ENCODE measurements at regions not wholly inside any gene's neighbourhood (a gene's known extent, or its start where the extent isn't known, plus 50 kb on each side); places are given as distances from the start of the nearest gene placed in this dataset.
A peak's percentile ranks its signal among the peaks of the same experiment; 100 is the strongest.

GRCh38 chr16:85250609-85251223 lies 138.4 kb upstream of the CIBAR2 start:
- no peaks in the 10 kb centered on the region for H3K36me3 ChIP-seq (ENCODE audit: control insufficient read depth, insufficient read depth, low read length, severe bottlenecking)
- no peak for DNase-seq (ENCODE audit: low read depth)
- no peak overlapping the region for H3K9ac ChIP-seq (ENCODE audit: low read length)
- no peaks in the 10 kb centered on the region for H3K9me3 ChIP-seq (ENCODE audit: control insufficient read depth, low read length)
- H3K27me3 ChIP-seq (replicated peaks; ENCODE audit: control insufficient read depth, insufficient read depth, low read length): no peaks in the 10 kb centered on the region
- no peak overlapping the region for H3K4me3 ChIP-seq (ENCODE audit: low read length)
- H3K4me1 ChIP-seq (ENCODE audit: control insufficient read depth, insufficient read depth, low read length): peaks cover 12% of the 10 kb centered on the region

GRCh38 chr16:85251225-85251760 lies 139.0 kb upstream of the CIBAR2 start:
- Histone ChIP-seq H3K4me3 (ENCODE audit: low read length) (no peak overlapping the region), H3K36me3 (ENCODE audit: control insufficient read depth, insufficient read depth, low read length, severe bottlenecking) (no peaks in the 10 kb centered on the region), H3K4me1 (ENCODE audit: control insufficient read depth, insufficient read depth, low read length) (peaks cover 12% of the 10 kb centered on the region), H3K9me3 (ENCODE audit: control insufficient read depth, low read length) (no peaks in the 10 kb centered on the region), H3K9ac (ENCODE audit: low read length) (no peak overlapping the region), H3K27me3 (replicated peaks; ENCODE audit: control insufficient read depth, insufficient read depth, low read length) (no peaks in the 10 kb centered on the region)
- no peak for DNase-seq (ENCODE audit: low read depth)

DNA sequence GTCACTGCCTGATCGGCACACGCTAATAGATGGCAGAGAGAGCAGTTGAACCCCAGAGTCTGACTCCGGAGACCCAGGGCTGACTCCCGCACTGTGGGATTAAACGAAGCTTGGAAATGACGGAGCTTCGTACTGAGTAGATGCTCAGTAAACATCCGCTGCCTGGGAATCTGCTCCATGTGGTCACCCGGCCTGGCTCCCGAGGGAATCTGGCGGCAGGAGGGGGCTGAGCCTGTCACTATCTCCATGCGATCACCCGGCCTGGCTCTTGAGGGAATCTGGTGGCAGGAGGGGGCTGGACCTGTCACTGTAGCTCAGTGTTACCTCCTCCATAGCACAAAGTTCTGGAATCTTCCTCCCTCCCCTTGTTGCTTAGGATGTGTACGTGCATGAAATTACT lies 139.7 kb upstream of the CIBAR2 start:
- Histone ChIP-seq H3K27me3 (replicated peaks; ENCODE audit: control insufficient read depth, insufficient read depth, low read length) (no peaks in the 10 kb centered on the region), H3K36me3 (ENCODE audit: control insufficient read depth, insufficient read depth, low read length, severe bottlenecking) (no peaks in the 10 kb centered on the region), H3K9ac (ENCODE audit: low read length) (no peak overlapping the region), H3K9me3 (ENCODE audit: control insufficient read depth, low read length) (no peaks in the 10 kb centered on the region), H3K4me3 (ENCODE audit: low read length) (no peak overlapping the region), H3K4me1 (ENCODE audit: control insufficient read depth, insufficient read depth, low read length) (peaks cover 12% of the 10 kb centered on the region)
- DNase-seq (ENCODE audit: low read depth): no peak

- no peaks in the 10 kb centered on the region for H3K9me3 ChIP-seq (ENCODE audit: control insufficient read depth, low read length)
- no peak overlapping the region for H3K9ac ChIP-seq (ENCODE audit: low read length)
- DNase-seq (ENCODE audit: low read depth): no peak
- no peaks in the 10 kb centered on the region for H3K27me3 ChIP-seq (replicated peaks; ENCODE audit: control insufficient read depth, insufficient read depth, low read length)
- H3K4me1 ChIP-seq (ENCODE audit: control insufficient read depth, insufficient read depth, low read length): peaks cover 12% of the 10 kb centered on the region
- no peaks in the 10 kb centered on the region for H3K36me3 ChIP-seq (ENCODE audit: control insufficient read depth, insufficient read depth, low read length, severe bottlenecking)
- H3K4me3 ChIP-seq (ENCODE audit: low read length): no peak overlapping the region
These were observed 140.2 kb upstream of the CIBAR2 start for GRCh38 chr16:85252461-85252860.

DNA sequence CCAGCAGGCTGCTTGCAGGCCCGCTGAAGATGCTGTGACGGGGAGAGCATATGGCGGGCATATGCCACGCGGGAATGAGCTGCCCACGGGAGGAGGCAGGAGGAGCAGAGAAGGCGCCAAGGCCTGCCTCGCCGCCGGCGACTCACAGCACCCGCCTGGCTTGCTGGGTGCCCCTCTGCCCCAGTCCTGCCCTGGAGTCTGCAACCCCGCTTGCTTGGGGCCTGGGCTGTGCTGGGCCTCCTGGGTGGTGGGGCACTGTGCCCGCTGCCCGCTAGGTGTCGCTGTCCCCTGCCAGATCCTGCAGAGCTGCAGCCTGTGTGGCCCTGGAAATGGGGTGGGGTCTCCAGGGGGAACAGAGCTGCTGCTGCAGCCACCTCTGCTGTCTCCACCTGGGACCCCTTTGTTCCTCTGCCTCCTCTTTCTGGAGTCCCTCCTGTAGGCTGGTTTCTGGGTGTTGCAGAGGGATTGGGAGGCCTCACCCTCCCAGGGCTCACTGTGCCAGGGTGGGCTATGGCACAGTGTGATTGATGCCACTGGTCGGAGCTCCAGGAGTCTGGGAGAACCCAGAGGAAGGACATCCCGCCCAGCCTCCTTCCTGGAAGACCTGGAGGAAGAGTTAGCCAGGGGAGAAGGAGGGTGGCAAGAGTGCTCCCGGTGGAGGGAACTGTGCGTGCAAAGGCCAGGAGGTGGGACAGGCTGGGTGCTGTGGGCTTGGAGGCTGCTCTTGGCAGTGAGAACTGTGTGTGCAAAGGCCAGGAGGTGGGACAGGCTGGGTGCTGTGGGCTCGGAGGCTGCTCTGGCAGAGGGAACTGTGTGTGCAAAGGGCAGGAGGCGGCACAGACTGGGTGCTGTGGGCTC lies 141.0 kb upstream of the CIBAR2 start:
- H3K4me3 ChIP-seq (ENCODE audit: low read length): no peak overlapping the region
- peaks cover 12% of the 10 kb centered on the region for H3K4me1 ChIP-seq (ENCODE audit: control insufficient read depth, insufficient read depth, low read length)
- DNase-seq (ENCODE audit: low read depth): peak; percentile 72
- H3K9ac ChIP-seq (ENCODE audit: low read length): peak overlapping the region; percentile 67
- H3K9me3 ChIP-seq (ENCODE audit: control insufficient read depth, low read length): no peaks in the 10 kb centered on the region
- no peaks in the 10 kb centered on the region for H3K36me3 ChIP-seq (ENCODE audit: control insufficient read depth, insufficient read depth, low read length, severe bottlenecking)
- H3K27me3 ChIP-seq (replicated peaks; ENCODE audit: control insufficient read depth, insufficient read depth, low read length): no peaks in the 10 kb centered on the region

DNA sequence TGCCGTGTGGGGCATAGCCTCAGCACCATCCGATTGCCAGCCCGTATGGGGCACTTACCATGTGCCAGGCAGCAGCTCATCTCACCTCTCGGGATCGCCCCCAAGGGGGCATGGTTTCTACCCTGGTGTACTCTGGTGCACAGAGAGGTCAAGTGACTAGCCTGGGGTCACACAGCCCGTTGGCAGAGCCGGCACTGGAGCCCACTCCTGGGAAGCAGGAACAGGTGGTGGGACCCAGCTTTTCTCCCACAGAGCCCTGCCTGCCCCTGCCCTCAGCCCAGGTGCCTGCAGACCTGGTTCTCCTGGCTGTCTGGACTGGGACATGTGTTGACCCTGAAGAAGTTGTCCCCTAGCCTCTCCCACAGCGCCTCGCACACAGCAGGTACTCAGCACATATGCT lies 141.8 kb upstream of the CIBAR2 start:
- H3K4me3 ChIP-seq (ENCODE audit: low read length): no peak overlapping the region
- no peak for DNase-seq (ENCODE audit: low read depth)

DNA sequence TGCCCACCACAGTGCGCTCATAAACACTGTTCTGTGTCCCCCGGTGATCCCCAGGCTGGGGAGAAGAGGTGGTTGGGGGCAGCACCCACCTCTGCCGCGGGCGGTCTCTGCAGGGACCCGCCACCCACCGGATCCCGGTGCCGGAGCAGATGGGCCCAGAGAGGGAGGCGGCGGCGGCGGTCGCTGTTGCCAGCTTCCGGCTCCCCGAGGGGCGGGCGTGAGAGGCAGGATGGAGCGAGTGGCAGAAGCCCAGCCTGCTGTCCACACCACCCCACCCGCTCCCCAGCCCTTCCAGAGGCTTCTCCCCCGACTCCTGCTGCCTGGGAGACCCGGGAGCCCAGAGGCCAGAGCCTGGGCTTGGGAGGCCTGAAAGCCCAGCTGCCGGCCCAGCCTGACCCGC lies 142.6 kb upstream of the CIBAR2 start:
- H3K4me1 ChIP-seq (ENCODE audit: control insufficient read depth, insufficient read depth, low read length): peaks cover 12% of the 10 kb centered on the region
- H3K27me3 ChIP-seq (replicated peaks; ENCODE audit: control insufficient read depth, insufficient read depth, low read length): no peaks in the 10 kb centered on the region
- H3K4me3 ChIP-seq (ENCODE audit: low read length): no peak overlapping the region
- H3K9me3 ChIP-seq (ENCODE audit: control insufficient read depth, low read length): no peaks in the 10 kb centered on the region
- H3K9ac ChIP-seq (ENCODE audit: low read length): no peak overlapping the region
- DNase-seq (ENCODE audit: low read depth): no peak
- no peaks in the 10 kb centered on the region for H3K36me3 ChIP-seq (ENCODE audit: control insufficient read depth, insufficient read depth, low read length, severe bottlenecking)

More for the DNA sequence above, 141.8 kb upstream of the CIBAR2 start:
- Histone ChIP-seq H3K36me3 (ENCODE audit: control insufficient read depth, insufficient read depth, low read length, severe bottlenecking) (no peaks in the 10 kb centered on the region), H3K9me3 (ENCODE audit: control insufficient read depth, low read length) (no peaks in the 10 kb centered on the region), H3K9ac (ENCODE audit: low read length) (peak overlapping the region; percentile 29), H3K27me3 (replicated peaks; ENCODE audit: control insufficient read depth, insufficient read depth, low read length) (no peaks in the 10 kb centered on the region), H3K4me1 (ENCODE audit: control insufficient read depth, insufficient read depth, low read length) (peaks cover 12% of the 10 kb centered on the region)

GRCh38 chr16:85255777-85256176 lies 143.5 kb upstream of the CIBAR2 start:
- H3K36me3 ChIP-seq (ENCODE audit: control insufficient read depth, insufficient read depth, low read length, severe bottlenecking): no peaks in the 10 kb centered on the region
- H3K4me3 ChIP-seq (ENCODE audit: low read length): no peak overlapping the region
- no peaks in the 10 kb centered on the region for H3K27me3 ChIP-seq (replicated peaks; ENCODE audit: control insufficient read depth, insufficient read depth, low read length)
- H3K9me3 ChIP-seq (ENCODE audit: control insufficient read depth, low read length): no peaks in the 10 kb centered on the region
- peaks cover 12% of the 10 kb centered on the region for H3K4me1 ChIP-seq (ENCODE audit: control insufficient read depth, insufficient read depth, low read length)
- DNase-seq (ENCODE audit: low read depth): no peak
- H3K9ac ChIP-seq (ENCODE audit: low read length): no peak overlapping the region

DNA sequence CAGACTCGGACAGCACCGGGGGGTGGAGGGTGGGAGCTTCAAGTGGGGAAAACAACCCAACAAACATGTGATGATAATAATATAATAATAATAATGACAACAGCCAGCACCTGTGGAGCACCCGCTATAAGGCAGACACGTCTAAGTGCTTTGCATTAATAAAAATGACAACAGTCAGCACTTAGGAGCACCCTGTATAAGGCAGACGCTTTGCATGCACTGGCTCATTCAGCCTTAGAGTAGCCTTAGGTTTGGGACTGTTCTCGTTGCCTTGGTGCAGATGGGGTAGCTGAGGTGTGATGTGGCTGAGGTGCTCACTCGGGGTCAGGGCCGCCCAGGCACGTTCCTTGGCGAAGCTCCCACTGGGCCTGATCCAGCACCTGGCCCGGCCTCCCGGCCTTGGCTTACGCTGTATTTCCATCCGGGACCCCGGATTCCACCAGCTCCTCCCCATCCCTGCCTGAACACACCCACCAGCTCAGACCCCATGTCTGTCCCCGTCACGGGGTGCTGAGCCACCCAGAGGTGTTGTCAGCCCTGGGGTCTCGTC lies 144.0 kb upstream of the CIBAR2 start:
- H3K4me3 ChIP-seq (ENCODE audit: low read length): no peak overlapping the region
- H3K36me3 ChIP-seq (ENCODE audit: control insufficient read depth, insufficient read depth, low read length, severe bottlenecking): no peaks in the 10 kb centered on the region
- H3K9ac ChIP-seq (ENCODE audit: low read length): no peak overlapping the region
- H3K27me3 ChIP-seq (replicated peaks; ENCODE audit: control insufficient read depth, insufficient read depth, low read length): no peaks in the 10 kb centered on the region
- no peaks in the 10 kb centered on the region for H3K9me3 ChIP-seq (ENCODE audit: control insufficient read depth, low read length)
- no peak for DNase-seq (ENCODE audit: low read depth)
- peaks cover 12% of the 10 kb centered on the region for H3K4me1 ChIP-seq (ENCODE audit: control insufficient read depth, insufficient read depth, low read length)

- Histone ChIP-seq H3K9ac (ENCODE audit: low read length) (no peak overlapping the region), H3K36me3 (ENCODE audit: control insufficient read depth, insufficient read depth, low read length, severe bottlenecking) (no peaks in the 10 kb centered on the region), H3K4me3 (ENCODE audit: low read length) (no peak overlapping the region), H3K9me3 (ENCODE audit: control insufficient read depth, low read length) (no peaks in the 10 kb centered on the region), H3K27me3 (replicated peaks; ENCODE audit: control insufficient read depth, insufficient read depth, low read length) (no peaks in the 10 kb centered on the region), H3K4me1 (ENCODE audit: control insufficient read depth, insufficient read depth, low read length) (peaks cover 12% of the 10 kb centered on the region)
- DNase-seq (ENCODE audit: low read depth): no peak
These were observed 145.2 kb upstream of the CIBAR2 start for GRCh38 chr16:85257483-85257882.

GRCh38 chr16:85258166-85258565 lies 145.9 kb upstream of the CIBAR2 start:
- no peak overlapping the region for H3K9ac ChIP-seq (ENCODE audit: low read length)
- H3K27me3 ChIP-seq (replicated peaks; ENCODE audit: control insufficient read depth, insufficient read depth, low read length): no peaks in the 10 kb centered on the region
- H3K4me3 ChIP-seq (ENCODE audit: low read length): no peak overlapping the region
- no peak for DNase-seq (ENCODE audit: low read depth)
- H3K4me1 ChIP-seq (ENCODE audit: control insufficient read depth, insufficient read depth, low read length): peaks cover 16% of the 10 kb centered on the region
- no peaks in the 10 kb centered on the region for H3K9me3 ChIP-seq (ENCODE audit: control insufficient read depth, low read length)
- H3K36me3 ChIP-seq (ENCODE audit: control insufficient read depth, insufficient read depth, low read length, severe bottlenecking): no peaks in the 10 kb centered on the region

Measured in adipocyte (in vitro differentiated cells).